AG08396 (cell line): ENCODE measurements at regions not wholly inside any gene's neighbourhood (a gene's known extent, or its start where the extent isn't known, plus 50 kb on each side); places are given as distances from the start of the nearest gene placed in this dataset.

Source experiments
- DNase-seq: peaks from one replicate; pipeline ENCODE4 v3.0.0; 2012; ENCODE audit warnings: low spot score, mixed read lengths

- no peak for DNase-seq
Observed at GRCh38 chr11:111035746-111036145, 209.8 kb upstream of the POU2AF2 start.

- no peak for DNase-seq
Observed at GRCh38 chr11:111026241-111026640, 219.3 kb upstream of the POU2AF2 start.

- DNase-seq, result no peak
Observed at GRCh38 chr11:111021131-111021530, 224.4 kb upstream of the POU2AF2 start.

GRCh38 chr11:111019871-111020670 lies 225.5 kb upstream of the POU2AF2 start:
- no peak for DNase-seq

- no peak for DNase-seq
Observed at GRCh38 chr11:111019451-111019850, 226.1 kb upstream of the POU2AF2 start.

- DNase-seq, result no peak
Observed at GRCh38 chr11:111018566-111018965, 227.0 kb upstream of the POU2AF2 start.

GRCh38 chr11:111012491-111012890 lies 233.0 kb upstream of the POU2AF2 start:
- no peak for DNase-seq

GRCh38 chr11:111011275-111011594 lies 234.3 kb upstream of the POU2AF2 start:
- no peak for DNase-seq

GRCh38 chr11:111010391-111011274 lies 234.9 kb upstream of the POU2AF2 start:
- DNase-seq, result no peak

GRCh38 chr11:111006227-111006626 lies 239.3 kb upstream of the POU2AF2 start:
- DNase-seq, result no peak

GRCh38 chr11:111001986-111002611 lies 243.4 kb upstream of the POU2AF2 start:
- peak; percentile 68 for DNase-seq

- no peak for DNase-seq
Observed at GRCh38 chr11:111001081-111001430, 244.5 kb upstream of the POU2AF2 start.

GRCh38 chr11:111000400-111001080 lies 245.0 kb upstream of the POU2AF2 start:
- DNase-seq, result no peak

GRCh38 chr11:110992481-110992880 lies 253.0 kb upstream of the POU2AF2 start:
- DNase-seq, result no peak

GRCh38 chr11:110991661-110992355 lies 253.7 kb upstream of the POU2AF2 start:
- no peak for DNase-seq

- no peak for DNase-seq
Observed at GRCh38 chr11:110990311-110990710, 255.2 kb upstream of the POU2AF2 start.

- DNase-seq, result no peak
Observed at GRCh38 chr11:110989428-110990133, 255.9 kb upstream of the POU2AF2 start.

- DNase-seq, result no peak
Observed at GRCh38 chr11:110988671-110989070, 256.9 kb upstream of the POU2AF2 start.

- DNase-seq, result no peak
Observed at GRCh38 chr11:110986016-110986415, 259.5 kb upstream of the POU2AF2 start.

- no peak for DNase-seq
Observed at GRCh38 chr11:110985547-110985946, 260.0 kb upstream of the POU2AF2 start.

- no peak for DNase-seq
Observed at GRCh38 chr11:110984693-110985092, 260.8 kb upstream of the POU2AF2 start.
